ENCODE measurements at regions not wholly inside any gene's neighbourhood (a gene's known extent, or its start where the extent isn't known, plus 50 kb on each side); places are given as distances from the start of the nearest gene placed in this dataset.

DNA sequence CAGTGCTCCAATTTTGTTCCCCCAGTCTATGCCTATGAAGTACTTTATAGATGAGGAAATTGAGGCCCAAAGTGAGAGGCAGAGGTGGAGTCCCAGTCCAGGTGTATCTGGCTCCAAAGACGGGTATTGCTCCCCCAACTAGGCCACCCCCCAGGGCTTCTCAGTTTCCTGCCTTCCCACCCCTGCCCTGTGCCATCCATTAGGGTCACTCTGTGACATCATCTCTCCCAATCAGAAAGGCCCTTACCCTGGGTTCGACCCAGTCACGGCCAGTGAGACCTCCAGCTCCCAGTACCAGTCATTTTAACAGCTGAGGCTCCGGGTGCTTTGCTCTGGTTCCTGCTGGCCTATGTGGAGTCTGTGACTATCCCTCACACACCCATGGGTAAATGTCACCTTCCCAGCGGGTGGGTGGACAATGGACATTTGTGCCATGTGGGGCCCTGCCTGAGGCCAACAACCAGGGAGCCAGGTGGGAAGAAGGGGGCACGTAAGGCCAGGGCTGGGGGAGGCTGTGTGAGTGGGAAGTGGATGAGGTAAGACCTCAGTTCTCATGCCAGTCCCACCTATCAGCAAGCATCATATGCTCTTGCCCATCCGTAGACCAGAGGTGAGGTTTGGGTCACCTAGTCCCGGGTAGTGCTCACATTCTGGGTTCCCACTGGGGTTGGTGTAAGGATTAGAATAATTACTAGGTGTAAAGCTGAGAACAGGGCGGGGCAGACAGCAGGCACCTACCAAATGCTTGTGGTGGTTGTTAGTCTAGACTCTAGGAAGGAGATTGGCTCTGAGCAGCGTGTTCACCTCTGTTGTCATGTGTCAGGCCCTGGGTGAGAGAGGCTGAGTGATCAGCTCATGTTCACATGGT is 685.9 kb downstream of the MATN1 start:
- no peak for DNase-seq

DNA sequence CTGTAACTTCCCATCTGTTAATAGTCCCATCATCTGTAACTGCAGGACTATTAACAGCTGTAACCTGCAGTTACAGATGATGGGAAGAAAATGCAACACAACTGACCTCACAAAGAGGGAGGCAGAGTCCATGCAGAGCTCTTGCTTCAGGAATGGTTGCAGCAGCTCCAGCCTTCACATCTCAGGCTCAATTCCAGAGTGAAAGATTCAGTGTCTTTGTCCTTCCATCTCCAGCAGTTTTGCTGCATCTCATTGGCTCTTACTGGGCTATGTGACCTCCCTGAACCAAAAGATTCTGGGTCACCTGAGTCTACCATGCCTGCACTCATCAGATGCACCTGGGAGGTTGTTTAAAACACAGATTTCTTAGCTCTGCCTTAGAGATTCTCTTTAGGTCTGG is 686.7 kb downstream of the MATN1 start:
- DNase-seq, result no peak

DNA sequence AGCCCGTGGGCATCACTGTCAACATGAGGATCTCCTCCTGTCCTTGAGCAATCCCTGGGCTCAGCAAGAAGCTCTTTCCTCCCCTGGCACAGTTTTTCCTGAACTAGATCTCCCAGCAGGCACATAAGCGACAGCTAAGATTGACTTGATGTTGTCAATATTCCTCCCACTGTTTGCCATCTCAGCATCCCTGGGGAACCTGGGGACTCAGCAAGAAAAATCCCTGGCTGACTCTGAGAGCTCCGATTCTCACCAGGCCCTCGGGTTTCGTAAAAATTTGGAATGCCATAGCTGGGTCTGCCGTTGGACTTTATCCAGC is 687.2 kb downstream of the MATN1 start:
- no peak for DNase-seq

DNA sequence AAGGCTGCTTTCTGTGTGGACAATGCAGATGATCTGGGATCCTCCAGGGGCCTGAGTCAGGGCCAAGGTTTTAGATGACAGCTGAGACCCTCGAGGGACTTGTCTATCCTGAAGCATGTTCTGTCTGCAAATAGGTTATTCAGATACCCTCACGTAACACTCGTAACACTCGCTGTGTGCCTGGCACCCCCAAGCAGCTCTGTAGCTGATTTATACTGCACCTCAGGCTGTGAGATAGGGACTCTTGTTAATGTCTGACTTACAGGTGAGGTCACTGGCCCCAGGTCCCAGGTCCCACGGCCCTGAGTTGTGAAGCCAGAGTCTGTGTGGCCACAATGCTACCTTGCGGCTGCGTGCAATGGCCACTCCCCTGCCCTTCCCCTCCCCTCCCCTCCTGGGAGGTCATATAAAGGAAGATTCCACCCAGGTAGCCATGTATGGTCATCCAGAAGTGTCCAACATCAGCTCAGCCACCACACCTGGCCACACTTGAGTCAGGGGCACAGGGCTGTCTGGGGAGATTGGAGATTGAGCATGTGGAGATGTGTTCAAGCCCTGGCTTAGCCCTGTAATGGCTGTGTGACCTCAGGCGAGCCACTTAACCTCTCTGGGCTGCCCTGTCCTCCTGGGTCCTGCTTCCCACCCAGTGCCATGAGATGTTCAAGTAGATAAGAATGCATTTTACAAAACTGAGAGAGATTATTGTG is 687.7 kb downstream of the MATN1 start:
- DNase-seq, result no peak

DNA sequence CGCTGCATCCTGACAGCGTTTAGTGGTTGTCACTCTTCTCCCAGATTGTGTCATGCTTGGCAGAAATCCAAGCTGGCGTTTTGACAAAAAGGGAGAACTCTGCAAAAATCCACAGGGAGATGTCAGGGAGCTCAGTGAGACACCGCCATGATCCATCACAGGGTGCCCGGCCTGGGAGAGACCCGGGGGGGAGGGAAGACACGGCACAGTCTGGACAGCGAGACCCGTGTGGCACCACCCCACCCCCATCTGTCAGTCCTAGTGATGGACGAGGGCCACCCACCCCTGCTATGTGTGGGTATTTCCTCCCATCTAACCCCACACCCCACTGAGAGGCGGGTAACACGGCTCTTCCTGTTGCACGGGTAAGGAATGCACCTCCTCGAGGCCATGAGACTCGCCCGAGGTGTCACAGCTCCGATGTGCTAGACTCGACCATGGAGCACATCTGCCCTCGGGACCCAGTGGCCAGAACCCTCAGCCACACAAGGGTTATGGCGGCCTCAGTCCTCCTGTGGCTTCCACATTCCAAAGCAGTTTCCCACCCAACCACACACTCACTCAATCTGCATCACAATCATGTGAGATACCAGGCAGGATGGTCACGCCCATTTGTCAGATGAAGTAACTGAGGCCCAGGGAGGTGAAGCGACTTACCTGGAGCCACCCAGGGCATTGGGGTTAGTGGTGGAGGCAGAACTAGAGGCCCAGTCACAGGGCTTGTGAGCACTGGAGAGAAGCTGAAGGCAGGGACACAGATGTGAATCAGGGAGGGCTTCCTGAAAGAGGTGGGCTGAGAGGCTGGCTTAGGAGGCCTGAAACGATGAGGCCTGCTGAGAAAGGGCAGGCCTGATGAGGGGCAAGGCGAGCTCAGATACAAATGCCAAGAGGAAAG is 688.5 kb downstream of the MATN1 start:
- no peak for DNase-seq

DNA sequence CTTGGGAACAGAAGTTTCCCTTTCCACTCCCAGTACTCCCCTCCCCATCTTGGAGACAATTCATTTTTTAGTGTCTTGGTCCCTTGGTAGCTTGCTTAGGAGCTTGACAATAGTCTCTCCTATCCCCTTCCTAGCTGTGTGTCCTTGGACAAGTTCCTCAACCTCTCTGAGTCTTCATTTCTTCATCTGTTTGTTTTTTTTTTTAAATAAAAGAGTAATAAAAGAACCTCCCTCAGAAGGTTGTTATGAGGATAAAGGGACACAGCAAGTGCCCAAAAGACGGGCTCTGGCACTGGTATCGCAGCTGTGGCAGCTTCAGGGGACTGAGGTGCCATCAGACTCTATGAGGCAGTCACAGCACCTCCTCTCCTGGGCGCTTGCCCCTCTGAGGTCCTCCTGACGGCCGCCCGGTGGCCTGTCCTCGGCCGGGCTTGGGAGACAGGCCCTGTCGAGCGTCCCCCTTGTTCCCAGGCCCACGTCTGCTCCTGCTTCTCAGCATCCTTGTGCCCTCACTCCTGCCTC is 689.2 kb downstream of the MATN1 start:
- DNase-seq, result no peak

DNA sequence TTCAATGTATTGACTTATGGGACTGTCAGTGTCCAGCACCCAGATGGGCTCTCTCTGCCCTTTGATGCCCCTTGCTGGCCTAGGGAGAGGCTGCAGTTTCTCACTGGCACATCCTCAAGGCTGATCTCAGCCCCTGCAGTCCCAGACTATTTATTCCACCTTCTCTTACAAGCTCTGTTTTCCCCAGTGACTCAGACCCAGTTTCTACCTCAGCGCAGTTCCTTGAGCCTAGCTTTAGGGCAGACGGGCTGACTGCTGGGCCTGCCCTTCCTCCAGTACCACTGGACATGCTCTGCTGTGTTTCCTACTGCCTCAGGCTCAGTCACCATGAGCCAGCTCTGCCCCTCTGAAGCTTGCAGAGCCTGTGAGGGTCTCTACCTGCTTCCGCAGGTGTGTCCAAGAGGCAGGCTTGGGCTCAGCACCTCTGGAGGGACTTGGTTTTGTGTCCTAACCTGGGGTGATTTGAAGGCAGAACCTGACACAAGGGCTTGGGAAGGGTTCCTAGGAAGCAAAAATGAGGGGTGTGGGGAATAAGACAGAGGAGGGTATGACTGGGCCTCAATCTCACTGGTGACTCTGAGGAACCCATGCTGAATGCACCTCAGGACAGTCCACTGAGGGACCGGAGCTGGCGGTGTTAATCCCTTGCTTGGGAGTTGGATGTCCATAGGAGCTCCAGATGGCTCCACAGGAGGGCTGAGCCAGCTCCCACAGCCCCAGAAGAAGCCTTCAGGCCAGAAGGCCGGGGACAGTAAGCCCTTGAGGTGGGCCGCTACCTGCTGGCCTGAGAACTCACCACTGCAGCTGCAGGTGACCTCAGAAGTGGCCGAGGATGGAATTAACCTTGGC is 689.9 kb downstream of the MATN1 start:
- no peak for DNase-seq

DNA sequence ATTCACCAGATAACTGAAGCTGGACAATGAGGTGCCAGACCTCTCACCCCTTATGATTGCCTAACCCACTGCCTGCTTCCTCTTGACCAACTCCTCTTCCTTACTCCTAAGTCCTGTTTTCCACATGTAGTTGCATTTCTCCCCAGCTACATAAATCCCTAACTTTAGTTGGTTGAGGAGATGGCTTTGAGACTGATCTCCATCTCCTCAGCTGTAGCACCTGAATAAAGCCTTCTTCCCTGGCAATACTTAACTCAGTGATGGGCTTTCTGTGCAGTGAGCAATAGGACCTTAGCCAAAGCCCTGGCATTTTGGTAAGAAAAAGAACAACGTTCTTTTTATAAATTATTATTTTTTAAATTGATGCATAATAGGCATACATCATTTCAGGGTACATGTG is 691.1 kb downstream of the MATN1 start:
- DNase-seq, result no peak

DNA sequence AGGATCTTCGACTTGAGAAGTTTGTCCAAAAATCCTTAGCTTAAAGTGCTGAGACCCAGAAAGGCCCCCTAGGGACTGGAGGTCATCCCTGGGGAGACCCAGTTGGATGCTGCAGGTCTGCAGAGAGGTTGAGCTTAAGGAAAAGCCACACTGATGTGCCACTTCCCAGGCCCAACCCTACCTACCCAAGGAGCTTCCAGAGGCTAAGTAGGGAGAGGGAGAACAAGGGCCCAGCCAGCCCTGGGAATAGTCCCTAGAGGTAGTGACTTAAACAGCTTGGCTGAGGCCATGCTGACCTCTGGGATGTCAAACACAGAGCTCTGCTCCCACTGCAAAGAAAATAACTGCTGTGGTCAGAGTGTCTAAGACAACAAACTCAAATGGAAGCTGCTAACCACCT is 693.7 kb downstream of the MATN1 start:
- no peak for DNase-seq

DNA sequence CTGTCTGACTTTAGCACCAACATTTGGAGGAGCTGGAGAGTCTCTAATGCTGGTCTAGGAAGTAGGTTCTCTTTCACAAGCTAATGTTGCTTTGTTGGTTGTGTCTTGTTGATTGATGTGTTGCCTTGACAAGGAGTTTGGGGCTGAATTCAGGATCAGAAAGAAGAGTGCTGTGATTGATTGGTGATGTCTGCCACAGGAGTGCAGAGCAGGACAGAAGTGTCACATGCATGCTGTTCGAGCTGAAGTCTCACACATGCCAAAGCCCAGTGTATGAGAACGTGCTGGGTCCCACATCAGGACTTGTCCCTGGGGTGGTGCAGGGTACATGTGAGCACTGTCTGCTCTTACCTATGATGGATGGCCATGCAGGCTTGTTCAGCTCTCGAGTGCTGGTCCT is 694.4 kb downstream of the MATN1 start:
- no peak for DNase-seq

DNA sequence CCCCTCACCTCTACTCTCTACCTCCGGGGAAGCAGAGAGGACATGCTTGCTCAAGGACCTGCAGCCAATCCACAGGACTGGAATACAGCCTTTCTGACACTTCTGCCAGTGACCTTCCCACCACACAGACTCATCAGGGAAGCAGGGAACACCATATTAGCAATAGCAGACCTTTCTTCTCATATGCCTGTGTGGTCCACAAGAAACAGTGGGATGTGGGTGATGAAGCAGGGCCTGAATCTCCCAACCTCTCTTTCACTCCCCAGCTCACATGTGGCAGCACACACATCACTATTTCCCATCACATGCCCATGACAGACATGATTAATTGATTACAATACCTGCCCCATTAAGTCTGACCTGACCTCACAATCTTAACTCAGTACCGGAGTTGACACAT is 695.1 kb downstream of the MATN1 start:
- DNase-seq, result no peak

DNA sequence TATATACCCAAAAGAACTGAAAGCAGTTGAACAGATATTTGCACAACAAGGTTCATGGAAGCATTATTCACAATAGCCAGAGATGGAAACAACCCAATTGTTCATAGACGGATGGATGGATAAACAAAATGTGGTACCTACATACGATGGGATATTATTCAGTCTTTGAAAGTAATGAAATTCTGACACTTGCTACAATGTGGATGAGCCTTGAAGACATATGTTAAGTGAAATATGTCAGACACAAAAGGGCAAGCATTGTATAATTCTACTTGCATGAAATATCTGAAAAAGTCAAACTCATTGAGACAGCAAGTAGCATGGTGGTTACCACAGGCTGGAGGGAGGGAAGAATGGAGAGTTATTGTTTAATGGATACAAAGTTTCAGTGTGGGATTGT is 696.1 kb downstream of the MATN1 start:
- DNase-seq, result no peak

DNA sequence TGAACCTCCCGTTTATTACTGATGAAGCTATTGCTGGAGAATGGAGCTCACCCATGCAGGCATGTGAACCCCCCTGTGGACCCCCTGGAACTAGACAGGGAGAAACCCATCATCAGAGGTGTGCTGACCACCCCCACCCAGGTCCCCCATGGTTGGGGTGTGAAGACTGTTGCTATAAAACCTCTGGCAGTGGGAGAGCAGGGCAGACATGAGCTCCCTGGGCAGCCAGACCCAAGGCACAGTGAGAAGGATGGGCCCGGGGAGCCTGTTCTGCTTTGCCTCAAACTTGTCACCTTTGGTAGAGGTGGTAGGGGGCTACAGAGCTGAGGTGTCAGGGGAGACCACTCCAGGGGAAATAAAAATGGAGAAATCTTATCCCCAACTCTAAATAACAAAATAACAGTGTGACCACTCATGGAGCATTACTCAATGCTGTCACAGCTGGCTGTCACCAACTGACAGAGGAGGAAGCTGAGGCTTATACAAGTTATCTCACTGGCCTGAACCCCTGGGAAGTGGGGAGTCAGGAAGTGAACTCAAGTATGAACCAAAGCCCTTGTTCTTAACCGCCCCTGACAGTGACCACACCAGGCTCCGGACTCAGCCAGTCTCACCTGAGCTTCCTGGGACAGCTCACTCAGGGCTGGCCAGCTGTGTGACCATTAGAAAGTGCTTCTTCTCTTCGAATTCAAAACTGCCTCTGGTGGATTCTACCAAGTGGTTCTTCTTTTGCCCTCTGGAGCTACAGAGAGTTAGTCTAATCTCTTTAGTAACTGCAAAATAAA is 698.8 kb downstream of the MATN1 start:
- no peak for DNase-seq

DNA sequence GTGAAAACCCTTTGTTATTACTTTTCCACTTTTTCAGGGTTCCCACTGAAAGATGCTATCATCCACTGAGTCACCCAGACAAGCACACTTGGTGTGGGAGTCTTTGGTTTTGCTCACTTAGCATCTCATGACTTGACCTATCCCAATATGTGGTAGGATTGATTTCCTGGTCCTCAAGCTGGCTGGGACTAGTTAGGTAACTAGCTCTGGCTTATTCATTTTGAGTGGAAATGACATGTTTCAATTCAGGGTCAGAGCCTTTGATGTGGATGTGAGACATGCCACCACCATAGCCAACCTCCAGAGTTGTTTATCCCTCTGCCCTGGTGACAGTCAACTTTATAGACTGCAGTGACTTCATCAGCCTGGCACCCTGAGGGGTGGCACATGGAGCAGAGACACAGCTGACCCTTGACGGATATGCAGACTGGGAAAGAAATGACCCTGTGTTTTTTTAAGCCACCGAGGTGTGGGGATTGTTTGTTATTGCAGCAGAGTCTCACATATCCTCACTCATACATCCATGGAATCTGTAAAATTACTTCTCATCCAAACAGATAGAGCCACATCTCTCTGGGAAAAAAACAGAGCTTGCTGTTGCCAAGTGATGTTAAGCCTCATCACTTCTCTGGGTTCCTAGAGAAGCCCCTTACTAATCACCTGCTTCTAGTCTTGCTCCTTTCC is 699.9 kb downstream of the MATN1 start:
- no peak for DNase-seq

DNA sequence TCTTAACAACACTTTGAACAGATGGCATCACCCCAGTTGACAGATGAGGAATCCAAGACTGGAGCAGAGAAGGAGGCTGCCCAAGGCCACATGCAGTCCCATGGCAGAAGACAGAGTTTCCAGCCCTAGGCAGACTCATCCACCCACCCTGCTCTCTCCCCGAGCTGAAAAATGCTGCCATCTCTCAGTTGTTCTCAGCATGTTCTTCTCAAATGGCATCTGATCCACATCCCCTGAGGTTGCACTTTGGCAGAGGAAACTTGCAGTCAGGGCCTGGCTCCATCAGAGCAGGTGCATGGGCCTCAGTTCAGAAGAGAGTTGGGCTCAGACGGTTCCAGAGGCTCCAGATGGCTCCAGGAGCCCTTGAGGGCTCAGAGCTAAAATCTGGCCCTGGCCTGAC is 709.4 kb downstream of the MATN1 start:
- no peak for DNase-seq

DNA sequence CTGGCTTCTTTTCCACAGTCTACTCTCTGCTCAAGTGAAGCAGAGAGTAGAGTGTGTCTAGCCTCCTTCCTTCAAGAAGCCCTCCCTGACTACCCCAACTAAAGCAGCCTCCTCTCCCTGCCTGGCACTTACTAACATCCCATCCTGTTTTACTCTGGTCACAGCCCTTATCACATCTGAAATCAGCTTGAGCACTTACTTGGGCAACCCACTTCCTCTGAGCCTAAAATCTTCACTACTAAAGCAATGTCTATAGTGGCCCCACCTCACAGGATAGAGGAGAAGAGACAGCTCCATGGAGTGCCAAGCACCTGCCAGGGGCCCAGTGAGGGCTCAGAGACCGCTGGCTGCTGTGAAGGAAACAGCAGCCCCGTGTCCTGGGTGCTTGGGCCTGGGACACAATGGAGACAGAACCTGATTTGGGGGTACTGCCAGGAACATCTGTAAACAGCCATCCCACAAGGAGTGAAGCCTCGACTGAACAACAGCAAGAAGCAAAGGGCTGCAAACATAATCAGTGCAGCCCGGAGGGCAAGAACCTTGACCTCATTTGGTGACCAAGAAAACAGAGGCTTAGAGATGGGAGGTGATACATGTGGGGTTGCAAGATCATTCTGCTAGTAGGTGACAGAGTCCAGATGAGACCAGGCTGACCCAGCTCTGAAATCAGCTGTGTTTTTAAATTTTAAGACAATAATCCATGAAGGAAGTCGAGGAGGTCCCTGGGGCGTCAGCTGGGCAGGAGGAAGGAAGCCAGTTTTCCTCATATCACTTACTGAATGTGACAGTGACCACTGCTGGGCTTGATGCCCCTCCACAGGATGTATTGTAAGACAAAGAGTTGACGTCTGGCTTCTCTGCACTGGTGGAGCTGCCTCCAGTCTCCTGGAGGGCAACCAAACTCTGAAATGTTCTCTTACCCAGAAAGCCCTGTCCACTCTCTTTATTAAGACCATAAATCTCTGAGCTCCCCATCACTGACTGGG is 710.6 kb downstream of the MATN1 start:
- no peak for DNase-seq

DNA sequence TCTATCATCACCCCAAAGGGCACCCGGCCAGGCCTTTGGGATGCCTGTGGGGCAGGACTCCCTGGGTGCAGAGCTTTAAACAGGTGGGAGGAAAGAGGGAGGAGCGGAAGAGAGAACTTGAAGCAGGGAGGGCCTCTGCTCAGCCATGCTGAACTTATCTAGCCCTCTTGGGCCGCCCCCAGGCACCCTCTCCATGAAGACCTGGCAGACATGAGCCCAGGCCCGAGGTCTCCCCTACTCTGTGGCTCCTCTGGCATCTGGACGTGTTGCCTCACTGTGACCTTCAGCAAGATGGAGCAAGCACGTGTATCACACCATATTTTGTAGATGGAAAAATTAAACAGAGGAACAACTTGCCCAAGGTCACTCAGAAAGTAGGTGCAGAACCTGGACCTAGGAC is 711.4 kb downstream of the MATN1 start:
- DNase-seq, result no peak

DNA sequence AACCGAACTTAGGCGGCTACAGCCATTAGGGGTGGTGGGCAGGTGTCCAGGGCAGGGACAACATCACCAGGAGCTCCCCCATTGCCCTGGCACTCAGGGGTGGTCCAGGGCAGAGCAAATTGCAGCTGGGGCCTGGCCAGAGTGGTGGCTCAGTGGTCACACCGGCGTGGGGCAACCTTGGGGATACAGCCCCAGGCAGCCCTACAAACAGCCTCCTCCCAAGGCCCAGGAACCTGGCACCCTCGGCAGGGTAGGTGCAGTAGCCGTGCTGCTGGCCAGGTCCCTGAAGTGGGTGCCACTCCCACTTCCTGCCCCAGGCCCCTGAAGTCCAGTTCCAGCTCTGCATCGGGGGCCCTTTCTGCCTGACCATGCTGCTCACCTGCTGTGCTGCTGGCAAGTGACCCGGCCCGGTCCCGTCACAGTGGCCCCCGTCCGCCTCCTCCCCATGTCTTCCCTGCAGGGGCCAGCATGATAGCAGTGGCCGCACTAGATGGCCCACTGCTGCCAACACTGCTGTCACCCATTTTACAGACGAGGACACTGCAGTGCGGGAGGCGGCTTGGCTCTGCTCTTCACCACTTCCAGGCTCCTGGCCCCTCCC is 712.8 kb downstream of the MATN1 start:
- DNase-seq, result no peak

DNA sequence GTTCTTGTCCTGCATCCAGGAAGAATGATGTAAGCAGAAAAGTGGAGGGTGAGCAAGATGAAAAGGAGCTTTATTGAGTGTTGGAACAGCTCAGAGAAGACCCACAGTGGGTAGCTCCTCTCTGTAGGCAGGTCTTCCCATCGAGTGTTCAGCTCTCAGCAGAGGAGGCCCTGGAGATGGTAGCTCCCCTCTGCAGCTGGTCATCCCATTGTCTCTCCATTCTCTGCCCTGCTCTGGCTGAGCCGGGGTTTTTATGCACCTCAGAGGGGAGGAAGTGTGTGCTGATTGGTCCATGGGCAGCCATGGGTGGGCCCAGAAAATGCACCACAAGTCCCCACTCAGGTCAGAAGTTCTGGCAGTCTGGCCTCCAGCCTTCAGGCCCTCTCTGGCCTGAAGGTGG is 713.7 kb downstream of the MATN1 start:
- no peak for DNase-seq
